Spleen (tissue), 7 donors: ENCODE measurements at regions not wholly inside any gene's neighbourhood (a gene's known extent, or its start where the extent isn't known, plus 50 kb on each side); places are given as distances from the start of the nearest gene placed in this dataset.

Experiments
- CTCF ChIP-seq, 11 experiments: fragments of 200-600 bp in 7 of 11; fragments of 450-650 bp in 4 of 11; sonication (generic) in 4 of 11; IDR thresholded peaks in 8 of 11; conservative IDR thresholded peaks in 3 of 11; 1 replicate in 7 of 11; 2 replicates in 4 of 11; pipeline versions ENCODE4 v1.4.0 to v1.8.0; 2016 to 2021; ENCODE audit warnings: antibody characterized with exemption in 11 of 11, inconsistent platforms in 4 of 11, mild to moderate bottlenecking in 1 of 11
- POLR2A ChIP-seq, 3 donors: fragments of 450-650 bp; IDR thresholded peaks; one replicate each; pipeline ENCODE4 v1.5.1; 2017; ENCODE audit warnings: antibody characterized with exemption in 3 of 3, mild to moderate bottlenecking in 1 of 3
- donor health status: DM: no; HTN: no; CAD: no; lungs with moderate emphysema.
- donor health status: DM: no; HTN: no; CAD: no.
- donor health status: DM: no; HTN: no; CAD: no.

DNA sequence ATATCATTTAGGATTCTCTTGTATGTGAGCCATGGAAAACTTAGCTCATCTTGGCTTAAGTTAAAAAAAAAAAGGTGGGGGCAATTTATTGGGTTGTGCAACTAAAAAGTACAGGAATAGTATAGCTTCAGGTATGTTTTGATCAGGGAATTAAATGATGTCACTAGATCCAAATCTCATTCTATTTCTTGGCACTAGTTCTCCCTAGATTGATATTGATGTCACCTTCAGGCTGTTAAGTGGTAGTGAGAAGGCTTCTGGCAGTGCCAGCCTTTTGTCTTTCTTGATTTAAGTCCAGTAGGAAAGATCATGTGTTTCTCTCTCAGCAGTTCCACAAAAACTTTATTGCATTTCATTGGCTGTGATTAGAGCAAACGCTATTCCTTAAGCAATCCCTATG is 65.0 kb upstream of the ZBED5 start:
- TF ChIP-seq CTCF (IDR thresholded peaks at IDR 0.05 in 8 of 11, conservative IDR thresholded peaks at IDR 0.05 in 3 of 11) = no peak
- no peak for TF ChIP-seq POLR2A (IDR thresholded peaks at IDR 0.05)
